HG02973 (cell line): ENCODE measurements at regions not wholly inside any gene's neighbourhood (a gene's known extent, or its start where the extent isn't known, plus 50 kb on each side); places are given as distances from the start of the nearest gene placed in this dataset.

ENCODE experiments used
- ATAC-seq: cut with Tn5 transposase; IDR thresholded peaks from one replicate; pipeline ENCODE4 v1.9.1; 2021; ENCODE audit warnings: moderate library complexity; ENCODE audit not compliant: unreplicated experiment

- no peak for ATAC-seq
These were observed 250.6 kb upstream of the NDST3 start for GRCh38 chr4:117783716-117784115.

- no peak for ATAC-seq
These were observed 250.0 kb upstream of the NDST3 start for GRCh38 chr4:117784266-117784665.

- no peak for ATAC-seq
These were observed 247.7 kb upstream of the NDST3 start for GRCh38 chr4:117786566-117786965.

DNA sequence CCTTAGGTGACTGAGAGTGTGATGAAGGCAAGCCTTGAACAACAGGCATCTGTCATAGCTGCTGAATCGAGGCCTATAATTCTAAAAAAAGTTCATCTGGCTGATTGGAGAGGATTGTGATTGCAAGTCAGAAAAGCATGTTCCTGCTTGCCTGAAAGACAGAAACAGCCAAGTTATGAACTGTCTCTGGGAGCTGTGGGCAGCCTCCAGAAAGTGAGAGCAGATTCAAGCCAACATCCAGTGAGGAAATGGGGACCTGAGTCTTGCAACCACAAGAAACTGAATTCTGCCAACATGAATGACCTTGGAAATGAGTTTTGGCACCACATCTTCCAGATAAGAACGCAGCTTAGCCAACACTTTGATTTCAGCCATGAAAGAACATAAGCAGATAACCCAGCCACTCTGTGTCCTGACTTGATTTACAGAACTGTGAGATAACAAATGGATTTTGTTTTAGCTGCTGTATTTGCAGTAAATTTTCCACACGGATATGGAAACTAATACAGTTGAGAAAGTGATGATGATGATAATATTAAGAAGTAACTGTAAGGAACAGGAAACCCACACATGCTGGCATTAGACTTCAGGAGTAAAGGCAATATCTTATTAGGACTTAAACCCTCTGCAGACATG, 240.3 kb upstream of the NDST3 start:
- no peak for ATAC-seq

DNA sequence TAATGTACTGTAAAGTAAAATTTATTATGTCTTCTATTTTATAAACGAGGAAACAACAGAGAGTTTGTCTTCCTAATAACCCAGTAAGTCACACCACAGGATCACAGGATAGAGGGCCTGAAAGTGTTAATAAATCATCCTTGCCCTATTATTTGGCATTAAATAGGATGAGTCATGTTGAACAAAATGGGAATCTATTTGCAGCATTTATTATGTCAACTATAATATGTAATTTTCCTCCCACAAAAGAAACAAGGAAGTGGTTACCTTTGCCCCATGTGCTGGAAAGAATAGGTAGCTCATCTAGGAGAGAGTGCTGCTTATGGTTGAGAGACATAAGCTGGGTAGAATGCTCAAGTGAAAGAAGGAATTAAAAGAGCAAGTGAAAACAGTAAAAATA, 237.6 kb upstream of the NDST3 start:
- no peak for ATAC-seq

GRCh38 chr4:117800636-117801035, 233.7 kb upstream of the NDST3 start:
- ATAC-seq = no peak

DNA sequence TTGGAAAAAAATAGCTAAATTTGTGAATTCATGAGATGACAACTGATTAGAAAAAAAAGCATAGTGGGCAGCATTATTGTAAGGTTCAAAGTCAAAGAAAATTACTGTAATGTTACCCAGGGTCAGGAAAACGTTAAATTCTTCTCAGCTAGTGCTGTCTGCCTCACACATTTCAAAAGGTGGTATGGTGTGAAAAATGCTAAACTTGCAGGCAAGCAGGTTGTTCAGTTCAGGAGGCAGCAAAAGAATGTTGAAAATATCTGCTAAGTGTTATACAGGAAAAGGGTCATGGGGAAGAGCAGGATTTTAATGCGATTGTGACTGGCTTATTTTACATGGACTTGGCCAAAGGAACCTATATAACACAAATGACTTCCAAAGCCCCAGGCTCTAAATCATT, 232.5 kb upstream of the NDST3 start:
- no peak for ATAC-seq

DNA sequence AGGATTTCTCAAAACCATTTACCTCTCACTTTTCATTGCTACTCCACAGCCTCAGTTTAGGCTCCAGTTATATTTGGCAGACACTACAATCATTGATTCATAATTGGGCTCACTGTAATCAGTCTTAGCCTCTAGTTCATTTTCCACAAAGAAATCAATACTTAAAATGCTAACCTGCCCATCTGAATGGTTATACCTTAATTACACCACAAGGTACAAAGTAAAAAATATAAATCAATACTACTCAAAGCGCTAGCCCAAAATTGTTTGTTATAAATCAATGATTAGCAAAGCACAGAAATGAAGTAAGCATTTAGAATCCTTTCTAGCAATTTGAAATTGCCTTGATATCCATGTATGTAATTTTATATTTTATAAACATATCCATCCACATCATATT, 222.6 kb upstream of the NDST3 start:
- ATAC-seq = no peak

DNA sequence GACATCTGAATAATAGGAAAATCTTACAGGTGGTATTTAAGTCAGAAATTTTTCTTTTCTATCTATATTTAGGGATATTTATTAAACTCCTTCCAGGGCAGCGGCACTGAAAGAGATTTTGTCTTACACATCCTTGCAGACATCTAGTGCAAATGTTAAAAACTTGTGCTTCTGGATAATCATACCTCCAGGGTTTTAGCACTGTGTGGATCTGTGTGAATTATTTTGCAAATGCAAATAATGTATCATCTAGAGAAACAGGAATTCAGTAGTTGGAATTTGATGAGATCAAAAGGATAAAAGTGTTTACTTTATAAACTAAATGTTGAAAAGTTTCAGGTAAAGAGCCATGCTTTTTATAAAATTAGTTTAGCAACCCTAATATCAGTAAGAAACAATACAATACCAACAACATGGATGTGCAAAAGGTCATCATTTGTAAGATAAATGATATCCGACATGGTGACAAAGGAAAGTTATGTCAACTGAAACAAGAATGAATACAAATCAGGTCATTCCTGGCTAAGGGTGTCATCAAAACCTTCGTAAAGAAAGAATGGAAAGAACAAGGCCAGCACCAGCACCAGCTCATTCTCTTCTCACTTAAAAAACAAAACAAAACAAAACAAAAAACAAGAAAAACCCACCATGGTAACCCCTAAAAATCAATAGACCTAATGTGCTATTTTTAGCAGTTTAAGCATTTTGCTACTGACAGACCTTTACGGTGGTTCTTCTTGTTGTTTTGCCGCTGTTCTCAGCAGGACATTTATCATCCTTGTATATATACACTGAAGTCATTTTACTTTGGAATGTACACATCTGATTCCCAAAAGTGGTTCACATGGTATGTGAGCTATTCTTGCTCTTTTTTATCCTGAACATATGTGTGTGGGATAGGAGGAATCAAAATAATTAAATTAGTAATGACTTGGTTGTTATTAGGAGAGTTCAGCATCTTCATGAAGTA, 219.7 kb upstream of the NDST3 start:
- no peak for ATAC-seq

DNA sequence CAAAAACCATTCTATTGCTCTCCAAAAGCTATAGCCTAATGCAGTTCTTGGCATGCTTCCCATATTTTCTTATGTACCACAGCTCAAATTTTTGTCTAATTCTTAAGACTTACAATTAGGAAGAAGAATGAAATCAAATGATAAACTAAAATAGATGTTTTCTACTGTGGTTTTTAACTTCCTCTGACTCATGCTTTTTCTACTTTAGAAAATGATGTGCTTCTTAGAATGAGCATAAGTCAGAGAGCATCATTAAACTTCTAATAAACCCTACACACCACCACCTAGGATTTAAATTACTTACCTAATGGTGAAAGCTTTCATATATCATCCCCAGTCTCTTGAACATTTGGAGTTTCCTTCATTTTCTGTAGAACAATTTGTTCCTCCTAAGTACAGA, 217.0 kb upstream of the NDST3 start:
- no peak for ATAC-seq

DNA sequence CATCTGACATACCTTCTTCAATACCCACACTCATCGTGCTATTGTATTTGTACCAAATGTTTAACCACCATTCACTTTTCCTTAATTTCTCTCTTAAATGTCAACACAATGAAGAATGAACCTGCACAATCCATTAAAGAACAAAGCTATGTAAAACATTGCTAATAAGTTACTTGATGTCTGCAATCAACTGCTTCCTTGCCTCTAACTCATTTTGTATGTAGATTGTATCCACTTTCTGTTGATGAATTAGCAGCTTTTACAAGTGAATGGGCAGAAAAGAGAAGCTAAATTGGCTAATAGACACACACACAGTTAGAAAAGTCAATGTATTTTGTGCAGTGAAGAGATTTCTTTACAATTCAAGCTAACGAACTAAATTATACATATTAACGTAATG, 212.5 kb upstream of the NDST3 start:
- no peak for ATAC-seq

GRCh38 chr4:117823388-117823787, 210.9 kb upstream of the NDST3 start:
- ATAC-seq = no peak

DNA sequence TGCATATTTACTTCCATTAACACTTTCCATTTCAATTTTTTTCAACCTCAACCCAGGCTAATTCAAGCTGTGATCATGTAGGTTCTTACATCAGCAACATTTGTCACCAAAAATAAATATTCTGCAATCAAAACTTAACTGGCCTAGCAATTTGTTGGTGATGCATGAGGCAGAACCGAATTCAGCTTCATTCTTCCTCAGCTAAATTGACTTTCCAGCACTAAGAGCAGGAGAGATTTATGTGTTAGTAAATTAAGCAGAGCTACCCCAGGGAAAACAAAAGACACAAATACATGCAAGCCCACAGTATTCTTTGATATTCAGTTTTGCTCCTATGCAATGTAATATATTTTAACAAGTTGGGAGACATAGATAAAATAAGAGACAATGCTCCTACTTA, 208.7 kb upstream of the NDST3 start:
- no peak for ATAC-seq

DNA sequence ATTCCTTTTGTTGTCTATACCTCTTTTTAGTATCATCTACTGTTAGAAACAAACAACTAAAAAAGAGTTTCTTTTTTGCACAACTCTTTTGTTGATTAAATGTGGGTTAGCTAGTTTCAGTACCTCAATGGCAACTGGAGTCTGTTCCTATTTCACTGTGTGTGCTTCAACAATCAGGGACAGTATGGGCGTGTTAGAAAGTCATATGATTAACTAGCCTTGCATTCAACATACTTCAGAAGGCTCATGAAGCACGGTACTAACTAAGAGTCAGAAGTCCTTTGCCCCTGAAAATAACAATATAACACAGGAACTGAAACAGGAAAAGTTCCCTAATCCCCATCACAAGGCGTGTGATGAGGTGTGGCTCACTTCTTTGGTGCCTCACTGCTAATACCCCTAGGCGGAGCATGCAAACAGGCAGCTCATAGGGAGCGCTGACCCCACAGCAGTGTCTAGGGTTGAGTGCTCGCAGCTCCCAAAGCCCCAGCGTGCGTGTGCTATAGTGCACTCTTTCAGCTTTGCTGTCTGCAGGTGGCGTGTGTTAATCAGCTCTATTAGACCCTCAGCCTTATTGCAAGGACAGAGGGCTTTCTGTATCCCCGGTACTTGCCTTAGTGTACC, 203.1 kb upstream of the NDST3 start:
- ATAC-seq = no peak

DNA sequence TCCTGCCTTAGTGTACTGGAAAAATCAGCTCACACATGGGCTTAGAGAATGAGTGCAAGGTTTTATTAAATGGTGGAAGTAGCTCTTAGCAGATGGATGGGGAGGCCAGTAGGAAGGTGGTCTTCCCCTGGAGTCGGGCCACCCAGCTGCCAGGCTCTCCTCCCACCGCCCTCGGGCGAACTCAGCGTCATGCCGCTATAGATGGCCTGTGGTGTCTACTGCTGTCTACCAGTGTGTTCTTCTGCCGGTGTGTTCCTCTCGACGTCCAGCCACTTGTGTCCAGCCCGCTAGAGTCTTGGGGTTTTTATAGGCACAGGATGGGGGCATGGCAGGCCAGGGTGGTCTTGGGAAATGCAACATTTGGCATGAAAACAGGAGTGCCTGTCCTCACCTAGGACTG, 198.7 kb upstream of the NDST3 start:
- no peak for ATAC-seq

- ATAC-seq = no peak
These were observed 189.7 kb upstream of the NDST3 start for GRCh38 chr4:117844594-117844993.

- ATAC-seq = no peak
These were observed 189.0 kb upstream of the NDST3 start for GRCh38 chr4:117845270-117845669.

DNA sequence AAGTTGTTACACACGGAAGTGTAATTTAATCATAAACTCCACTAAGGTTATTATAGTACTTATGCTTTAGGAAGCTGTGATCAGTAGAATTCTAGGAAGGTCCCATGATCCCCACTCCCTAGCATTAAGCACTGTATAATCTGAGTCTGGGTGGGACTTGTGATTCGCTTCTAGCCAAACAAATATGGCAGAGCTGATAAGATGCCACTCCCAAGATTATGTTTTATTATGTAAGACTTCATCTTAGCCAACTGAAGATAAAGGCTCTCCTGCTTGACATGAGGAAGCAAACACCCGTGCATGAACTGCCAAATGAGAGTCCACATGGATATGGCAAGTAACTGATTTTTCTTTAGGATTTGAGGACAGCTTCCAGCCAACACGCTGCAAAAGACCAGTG, 186.4 kb upstream of the NDST3 start:
- no peak for ATAC-seq

GRCh38 chr4:117868201-117868600, 166.1 kb upstream of the NDST3 start:
- ATAC-seq = no peak

DNA sequence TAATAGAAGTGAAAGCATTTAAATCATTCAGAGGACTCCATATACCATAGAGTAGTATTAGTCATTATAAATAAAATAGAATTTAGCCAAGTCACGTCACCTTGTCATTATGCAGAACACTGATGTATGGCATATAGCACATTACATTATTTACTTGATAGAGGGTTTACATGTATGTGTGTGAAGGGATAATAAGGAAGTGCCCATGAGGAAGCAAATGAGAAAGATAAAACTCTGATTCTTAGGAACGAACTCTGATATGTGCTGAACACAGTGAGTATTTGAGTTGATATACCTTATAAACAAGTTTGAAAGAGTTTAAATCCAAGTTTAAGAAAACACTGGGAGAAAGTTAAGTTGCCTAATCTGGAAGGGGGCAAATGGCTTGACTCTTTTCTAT, 160.5 kb upstream of the NDST3 start:
- no peak for ATAC-seq

GRCh38 chr4:117874216-117874615, 160.1 kb upstream of the NDST3 start:
- ATAC-seq = no peak

- ATAC-seq = no peak
These were observed 144.3 kb upstream of the NDST3 start for GRCh38 chr4:117889978-117890377.
